ENCODE measurements at regions not wholly inside any gene's neighbourhood (a gene's known extent, or its start where the extent isn't known, plus 50 kb on each side); places are given as distances from the start of the nearest gene placed in this dataset.

GRCh38 chr17:72441909-72442308 is 321.1 kb downstream of the SOX9 start:
- TF ChIP-seq GATA3 (IDR thresholded peaks at IDR 0.05; ENCODE audit: low read depth, low read length), result no peak
- TF ChIP-seq GATA2 (IDR thresholded peaks at IDR 0.05; ENCODE audit: low read depth, low read length), result no peak
